GM10266 (cell line): ENCODE measurements at regions not wholly inside any gene's neighbourhood (a gene's known extent, or its start where the extent isn't known, plus 50 kb on each side); places are given as distances from the start of the nearest gene placed in this dataset.
"Not testable (repeated sequence)": the region's sequence is repeated elsewhere in the genome, so short reads cannot be mapped to it uniquely, and the experiment has no call there.

Source experiments
- DNase-seq: peaks from one replicate; pipeline ENCODE4 v3.0.0; 2012; ENCODE audit errors: extremely low spot score
- CTCF ChIP-seq: IDR thresholded peaks from 2 replicates; pipeline ENCODE4 v1.5.1; 2012; ENCODE audit warnings: mild to moderate bottlenecking, low read depth; ENCODE audit not compliant: control insufficient read depth, insufficient read depth; ENCODE audit errors: missing control alignments

GRCh38 chr17:21774263-21774662 is 81.9 kb downstream of the KCNJ18 start:
- no peak for TF ChIP-seq CTCF
- no peak for DNase-seq

- peak; percentile 0 for DNase-seq
Observed at GRCh38 chr17:21775566-21775965, 83.2 kb downstream of the KCNJ18 start.

- not testable (repeated sequence) for DNase-seq
Observed at GRCh38 chr17:21776921-21777320, 84.6 kb downstream of the KCNJ18 start.

- DNase-seq = peak; percentile 1
Observed at GRCh38 chr17:21778866-21779265, 86.5 kb downstream of the KCNJ18 start.

- DNase-seq = peak; percentile 1
Observed at GRCh38 chr17:21780293-21780888, 88.1 kb downstream of the KCNJ18 start.

GRCh38 chr17:21780919-21781665 is 88.8 kb downstream of the KCNJ18 start:
- not testable (repeated sequence) for DNase-seq

GRCh38 chr17:21781666-21782024 is 89.3 kb downstream of the KCNJ18 start:
- not testable (repeated sequence) for DNase-seq

GRCh38 chr17:21782107-21782506 is 89.8 kb downstream of the KCNJ18 start:
- DNase-seq = not testable (repeated sequence)

- DNase-seq = not testable (repeated sequence)
Observed at GRCh38 chr17:21782604-21783003, 90.3 kb downstream of the KCNJ18 start.

- DNase-seq = peak; percentile 0
Observed at GRCh38 chr17:21783017-21783416, 90.7 kb downstream of the KCNJ18 start.

GRCh38 chr17:21814272-21814671 is 121.9 kb downstream of the KCNJ18 start:
- DNase-seq = not testable (repeated sequence)

GRCh38 chr17:21814776-21815175 is 122.5 kb downstream of the KCNJ18 start:
- TF ChIP-seq CTCF = no peak
- DNase-seq = peak; percentile 2

- no peak for TF ChIP-seq CTCF
- DNase-seq = no peak
Observed at GRCh38 chr17:21815352-21816063, 123.2 kb downstream of the KCNJ18 start.
